HG03520 (cell line): ENCODE measurements at regions not wholly inside any gene's neighbourhood (a gene's known extent, or its start where the extent isn't known, plus 50 kb on each side); places are given as distances from the start of the nearest gene placed in this dataset.

Source experiments
- ATAC-seq: cut with Tn5 transposase; IDR thresholded peaks from one replicate; pipeline ENCODE4 v1.9.1; 2021; ENCODE audit warnings: mild to moderate bottlenecking, moderate library complexity; ENCODE audit not compliant: unreplicated experiment

GRCh38 chr10:128280271-128280670, 154.0 kb upstream of the MKI67 start:
- no peak for ATAC-seq

- no peak for ATAC-seq
These were observed 155.1 kb upstream of the MKI67 start for GRCh38 chr10:128281343-128281742.

GRCh38 chr10:128281861-128282260, 155.6 kb upstream of the MKI67 start:
- no peak for ATAC-seq

- ATAC-seq, result no peak
These were observed 160.0 kb upstream of the MKI67 start for GRCh38 chr10:128286141-128286761.

GRCh38 chr10:128286762-128287500, 160.7 kb upstream of the MKI67 start:
- ATAC-seq, result no peak

- ATAC-seq, result no peak
These were observed 161.7 kb upstream of the MKI67 start for GRCh38 chr10:128287921-128288320.

- no peak for ATAC-seq
These were observed 163.4 kb upstream of the MKI67 start for GRCh38 chr10:128289621-128290020.

GRCh38 chr10:128295003-128295402, 168.8 kb upstream of the MKI67 start:
- no peak for ATAC-seq

- no peak for ATAC-seq
These were observed 170.2 kb upstream of the MKI67 start for GRCh38 chr10:128296253-128297007.

- no peak for ATAC-seq
These were observed 171.6 kb upstream of the MKI67 start for GRCh38 chr10:128297709-128298378.

- no peak for ATAC-seq
These were observed 172.4 kb upstream of the MKI67 start for GRCh38 chr10:128298587-128298986.

- no peak for ATAC-seq
These were observed 174.1 kb upstream of the MKI67 start for GRCh38 chr10:128300290-128300824.

- ATAC-seq, result no peak
These were observed 174.8 kb upstream of the MKI67 start for GRCh38 chr10:128301051-128301450.

- no peak for ATAC-seq
These were observed 176.6 kb upstream of the MKI67 start for GRCh38 chr10:128302808-128303207.

GRCh38 chr10:128304271-128304670, 178.0 kb upstream of the MKI67 start:
- no peak for ATAC-seq

- no peak for ATAC-seq
These were observed 179.6 kb upstream of the MKI67 start for GRCh38 chr10:128305601-128306345.

- no peak for ATAC-seq
These were observed 180.3 kb upstream of the MKI67 start for GRCh38 chr10:128306535-128306934.

GRCh38 chr10:128306966-128307365, 180.7 kb upstream of the MKI67 start:
- no peak for ATAC-seq

GRCh38 chr10:128307820-128308219, 181.6 kb upstream of the MKI67 start:
- no peak for ATAC-seq

GRCh38 chr10:128310971-128311658, 184.9 kb upstream of the MKI67 start:
- no peak for ATAC-seq
